HL-60 (cell line): ENCODE measurements at regions not wholly inside any gene's neighbourhood (a gene's known extent, or its start where the extent isn't known, plus 50 kb on each side); places are given as distances from the start of the nearest gene placed in this dataset.

Experiments used
- DNase-seq, 2 experiments: peaks; one replicate each; pipeline ENCODE4 v3.0.0-alpha.2; 2010 to 2020; ENCODE audit warnings: low read depth in 1 of 2, low spot score in 1 of 2
- H3K27ac ChIP-seq: fragments of 250-450 bp; sonication (Bioruptor Pico); replicated peaks from 2 replicates; pipeline ENCODE4 v1.5.1; 2020; ENCODE audit warnings: mild to moderate bottlenecking, moderate library complexity
- H3K27me3 ChIP-seq: fragments of 250-450 bp; sonication (Bioruptor Pico); 2 replicates; pipeline ENCODE4 v1.5.1; 2021; ENCODE audit warnings: mild to moderate bottlenecking, moderate library complexity; ENCODE audit not compliant: insufficient read depth, poor library complexity, severe bottlenecking
- H3K4me3 ChIP-seq: replicated peaks from 2 replicates; pipeline ENCODE4 v1.5.1; 2011; ENCODE audit warnings: mild to moderate bottlenecking, control low read depth, low read length; ENCODE audit not compliant: insufficient read depth
- GABPA ChIP-seq: IDR thresholded peaks from 2 replicates; pipeline ENCODE4 v1.6.1; 2012; ENCODE audit warnings: low read depth
- POLR2AphosphoS5 ChIP-seq: IDR thresholded peaks from 2 replicates; pipeline ENCODE4 v1.6.1; 2012; ENCODE audit warnings: low read depth
- REST ChIP-seq: IDR thresholded peaks from 2 replicates; pipeline ENCODE4 v1.6.1; 2012; ENCODE audit warnings: low read depth; ENCODE audit not compliant: insufficient replicate concordance
- SPI1 ChIP-seq: IDR thresholded peaks from 2 replicates; pipeline ENCODE4 v1.6.1; 2012; ENCODE audit warnings: low read depth, mild to moderate bottlenecking, borderline replicate concordance
- TF ChIP-seq, protein P1 (sequence below): IDR thresholded peaks from one replicate; pipeline ENCODE4 v1.5.1; 2011; ENCODE audit warnings: low read length, control low read depth, inconsistent platforms; ENCODE audit not compliant: insufficient read depth

GRCh38 chr16:6081320-6081976 is 983.9 kb upstream of the EEF2KMT start:
- TF ChIP-seq SPI1: peak; percentile 76; the same call in 1 of the 2 replicates
- TF ChIP-seq GABPA: no peak
- TF ChIP-seq, protein P1, sequence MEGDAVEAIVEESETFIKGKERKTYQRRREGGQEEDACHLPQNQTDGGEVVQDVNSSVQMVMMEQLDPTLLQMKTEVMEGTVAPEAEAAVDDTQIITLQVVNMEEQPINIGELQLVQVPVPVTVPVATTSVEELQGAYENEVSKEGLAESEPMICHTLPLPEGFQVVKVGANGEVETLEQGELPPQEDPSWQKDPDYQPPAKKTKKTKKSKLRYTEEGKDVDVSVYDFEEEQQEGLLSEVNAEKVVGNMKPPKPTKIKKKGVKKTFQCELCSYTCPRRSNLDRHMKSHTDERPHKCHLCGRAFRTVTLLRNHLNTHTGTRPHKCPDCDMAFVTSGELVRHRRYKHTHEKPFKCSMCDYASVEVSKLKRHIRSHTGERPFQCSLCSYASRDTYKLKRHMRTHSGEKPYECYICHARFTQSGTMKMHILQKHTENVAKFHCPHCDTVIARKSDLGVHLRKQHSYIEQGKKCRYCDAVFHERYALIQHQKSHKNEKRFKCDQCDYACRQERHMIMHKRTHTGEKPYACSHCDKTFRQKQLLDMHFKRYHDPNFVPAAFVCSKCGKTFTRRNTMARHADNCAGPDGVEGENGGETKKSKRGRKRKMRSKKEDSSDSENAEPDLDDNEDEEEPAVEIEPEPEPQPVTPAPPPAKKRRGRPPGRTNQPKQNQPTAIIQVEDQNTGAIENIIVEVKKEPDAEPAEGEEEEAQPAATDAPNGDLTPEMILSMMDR: peak; percentile 70
- peak; percentile 15 for TF ChIP-seq REST
- DNase-seq: peak; percentile 21 to 48
- H3K27me3 ChIP-seq: no peaks in the 10 kb centered on the region
- H3K4me3 ChIP-seq: no peak overlapping the region
- no peak overlapping the region for H3K27ac ChIP-seq

DNA sequence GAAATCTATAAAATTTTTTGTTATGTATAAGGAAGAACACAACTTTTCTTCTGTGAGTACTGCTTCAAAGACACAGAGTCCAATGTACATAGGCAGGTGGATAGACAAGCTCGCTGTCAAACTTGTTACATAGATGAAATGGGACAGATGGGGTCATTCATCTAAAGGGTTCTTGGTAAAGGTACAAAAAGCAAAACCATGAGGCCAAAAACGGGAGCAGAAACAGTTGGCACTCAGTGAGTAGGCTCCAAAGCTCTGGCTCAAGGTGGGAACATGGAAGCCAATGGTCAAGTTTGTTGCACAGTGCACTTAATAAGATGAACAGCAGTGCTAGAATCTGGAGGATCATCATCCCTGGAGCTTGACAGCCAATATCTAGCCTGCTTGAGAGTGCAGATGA is 979.0 kb upstream of the EEF2KMT start:
- no peak overlapping the region for H3K4me3 ChIP-seq
- DNase-seq: no peak
- no peaks in the 10 kb centered on the region for H3K27me3 ChIP-seq
- no peak overlapping the region for H3K27ac ChIP-seq
- no peak for TF ChIP-seq GABPA
- TF ChIP-seq REST: no peak
- TF ChIP-seq, protein P1: no peak
- TF ChIP-seq POLR2AphosphoS5: no peak

GRCh38 chr16:6068063-6068462 is 970.5 kb upstream of the EEF2KMT start:
- Histone ChIP-seq H3K27me3 (no peaks in the 10 kb centered on the region), H3K27ac (no peak overlapping the region), H3K4me3 (no peak overlapping the region)
- TF ChIP-seq SPI1 (no peak), POLR2AphosphoS5 (no peak)
- TF ChIP-seq, protein P1: no peak
- no peak for DNase-seq

DNA sequence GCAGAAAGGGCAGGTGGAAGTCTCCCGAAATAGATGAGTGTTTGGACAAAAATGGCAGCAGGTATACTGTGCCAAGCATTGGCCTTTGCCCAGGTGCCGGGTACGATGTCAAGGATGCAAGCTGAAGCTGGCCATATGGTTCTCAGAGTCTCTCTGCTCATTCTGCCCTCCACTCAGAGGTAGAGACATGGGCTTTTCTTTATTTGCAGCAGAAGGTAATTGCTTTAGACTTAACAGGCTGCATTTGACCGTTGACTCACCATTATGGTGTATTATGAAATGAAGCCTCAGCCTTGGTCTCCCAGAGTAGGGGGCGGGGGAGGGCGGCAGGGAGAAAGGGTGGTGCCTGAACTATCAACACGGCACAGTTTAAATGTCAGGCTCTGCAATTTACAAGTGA is 969.1 kb upstream of the EEF2KMT start:
- no peak for DNase-seq
- TF ChIP-seq SPI1 (no peak), REST (no peak), POLR2AphosphoS5 (no peak), GABPA (no peak)
- TF ChIP-seq, protein P1: no peak
- Histone ChIP-seq H3K27me3 (no peaks in the 10 kb centered on the region), H3K27ac (no peak overlapping the region), H3K4me3 (no peak overlapping the region)
